ENCODE measurements at regions not wholly inside any gene's neighbourhood (a gene's known extent, or its start where the extent isn't known, plus 50 kb on each side); places are given as distances from the start of the nearest gene placed in this dataset.
A peak's percentile ranks its signal among the peaks of the same experiment; 100 is the strongest.

DNA sequence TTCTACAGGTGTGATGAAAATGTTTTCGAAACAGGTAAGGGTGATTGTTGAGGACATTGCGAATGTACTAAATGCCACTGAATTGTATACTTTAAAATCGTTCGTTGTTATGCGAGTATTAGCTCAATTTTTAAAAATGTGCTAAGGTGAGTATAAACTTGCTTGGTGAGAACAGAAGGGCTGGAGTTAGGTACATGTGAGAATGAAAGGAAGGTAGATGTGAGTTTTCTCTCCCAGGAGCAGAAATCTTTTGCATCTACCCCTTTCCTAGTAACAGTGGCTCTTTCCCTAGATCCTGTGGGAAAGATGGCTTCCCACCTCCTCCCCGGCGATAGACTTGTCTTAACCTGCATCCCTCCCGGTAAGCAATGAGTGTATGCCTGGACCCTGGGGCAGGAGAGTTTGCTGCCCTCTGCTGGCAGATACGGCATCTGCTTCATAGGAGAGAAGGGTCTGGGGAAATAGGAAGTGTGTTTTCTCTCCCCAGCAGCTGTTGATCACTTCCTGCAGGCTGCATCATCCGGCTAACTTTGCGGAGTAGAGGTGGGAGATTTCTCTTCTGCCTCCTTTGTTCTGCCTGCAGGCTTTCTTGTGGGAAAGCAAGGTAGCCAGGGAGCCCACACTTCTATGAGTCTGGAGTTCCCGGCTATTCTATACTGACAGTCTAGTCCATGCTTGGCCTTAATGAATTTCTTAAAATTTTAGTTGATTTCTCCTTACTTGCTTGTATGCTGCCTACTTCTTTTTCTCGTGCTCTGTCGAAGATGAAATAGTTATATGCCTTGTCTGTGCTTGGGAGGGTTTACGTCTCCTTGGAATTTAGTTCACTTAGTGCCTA, 373.3 kb upstream of the SEMA6A start:
- DNase-seq (ENCODE audit: low spot score) (peak; percentile 94), ATAC-seq (peak; percentile 100)
- peaks cover 34% of the 10 kb centered on the region for H3K4me1 Mint-ChIP-seq
- Histone ChIP-seq H3K4me3 (no peak overlapping the region), H3K27me3 (ENCODE audit: insufficient read depth) (no peaks in the 10 kb centered on the region), H3K4me1 (ENCODE audit: insufficient read depth) (peaks cover 40% of the 10 kb centered on the region), H3K9me2 (ENCODE audit: insufficient read depth) (no peaks in the 10 kb centered on the region), H3K79me2 (replicated peaks; ENCODE audit: insufficient read depth) (no peaks in the 10 kb centered on the region), H3K4me2 (no peak overlapping the region), H2AFZ (no peak overlapping the region), H3K36me3 (ENCODE audit: insufficient read depth) (no peaks in the 10 kb centered on the region), H4K20me1 (replicated peaks; ENCODE audit: insufficient read depth) (no peaks in the 10 kb centered on the region), H3K27ac (ENCODE audit: low read depth) (peak overlapping the region; percentile 87), H3F3A (replicated peaks; ENCODE audit: low read depth) (0 out of 2 replicates have a peak, but pooled peaks cover 12% of the 10 kb centered on the region)
- TF ChIP-seq ZNF114 (CRISPR knock-in tag; IDR thresholded peaks at IDR 0.05) (0 out of 2 replicates have a peak, but pooled peaks have one; percentile 60), EZH2phosphoT487 (IDR thresholded peaks at IDR 0.05; ENCODE audit: unreplicated experiment) (no peak), ZNF331 (CRISPR knock-in tag; IDR thresholded peaks at IDR 0.05; ENCODE audit: low read depth) (no peak), CREB1 (CRISPR knock-in tag; IDR thresholded peaks at IDR 0.05; ENCODE audit: low read depth) (no peak), POLR2AphosphoS5 (IDR thresholded peaks at IDR 0.05; ENCODE audit: low read depth) (no peak), NANOG (IDR thresholded peaks at IDR 0.05; ENCODE audit: borderline replicate concordance) (peak; percentile 14; the same call in 1 of the 2 replicates), JUNB (IDR thresholded peaks at IDR 0.05; ENCODE audit: unreplicated experiment) (no peak), CTCF (conservative IDR thresholded peaks at IDR 0.05; ENCODE audit: low read depth in 2 of 2) (peak; percentile 97 to 99), EZH2 (IDR thresholded peaks at IDR 0.05; ENCODE audit: low read depth, unreplicated experiment) (no peak), ZNF462 (CRISPR knock-in tag; IDR thresholded peaks at IDR 0.05) (peak; percentile 68), STAT1 (IDR thresholded peaks at IDR 0.05; ENCODE audit: unreplicated experiment) (no peak)
- TF ChIP-seq, protein P1, sequence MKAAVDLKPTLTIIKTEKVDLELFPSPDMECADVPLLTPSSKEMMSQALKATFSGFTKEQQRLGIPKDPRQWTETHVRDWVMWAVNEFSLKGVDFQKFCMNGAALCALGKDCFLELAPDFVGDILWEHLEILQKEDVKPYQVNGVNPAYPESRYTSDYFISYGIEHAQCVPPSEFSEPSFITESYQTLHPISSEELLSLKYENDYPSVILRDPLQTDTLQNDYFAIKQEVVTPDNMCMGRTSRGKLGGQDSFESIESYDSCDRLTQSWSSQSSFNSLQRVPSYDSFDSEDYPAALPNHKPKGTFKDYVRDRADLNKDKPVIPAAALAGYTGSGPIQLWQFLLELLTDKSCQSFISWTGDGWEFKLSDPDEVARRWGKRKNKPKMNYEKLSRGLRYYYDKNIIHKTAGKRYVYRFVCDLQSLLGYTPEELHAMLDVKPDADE (IDR thresholded peaks at IDR 0.05): peak; percentile 53
- TF ChIP-seq, protein P2, sequence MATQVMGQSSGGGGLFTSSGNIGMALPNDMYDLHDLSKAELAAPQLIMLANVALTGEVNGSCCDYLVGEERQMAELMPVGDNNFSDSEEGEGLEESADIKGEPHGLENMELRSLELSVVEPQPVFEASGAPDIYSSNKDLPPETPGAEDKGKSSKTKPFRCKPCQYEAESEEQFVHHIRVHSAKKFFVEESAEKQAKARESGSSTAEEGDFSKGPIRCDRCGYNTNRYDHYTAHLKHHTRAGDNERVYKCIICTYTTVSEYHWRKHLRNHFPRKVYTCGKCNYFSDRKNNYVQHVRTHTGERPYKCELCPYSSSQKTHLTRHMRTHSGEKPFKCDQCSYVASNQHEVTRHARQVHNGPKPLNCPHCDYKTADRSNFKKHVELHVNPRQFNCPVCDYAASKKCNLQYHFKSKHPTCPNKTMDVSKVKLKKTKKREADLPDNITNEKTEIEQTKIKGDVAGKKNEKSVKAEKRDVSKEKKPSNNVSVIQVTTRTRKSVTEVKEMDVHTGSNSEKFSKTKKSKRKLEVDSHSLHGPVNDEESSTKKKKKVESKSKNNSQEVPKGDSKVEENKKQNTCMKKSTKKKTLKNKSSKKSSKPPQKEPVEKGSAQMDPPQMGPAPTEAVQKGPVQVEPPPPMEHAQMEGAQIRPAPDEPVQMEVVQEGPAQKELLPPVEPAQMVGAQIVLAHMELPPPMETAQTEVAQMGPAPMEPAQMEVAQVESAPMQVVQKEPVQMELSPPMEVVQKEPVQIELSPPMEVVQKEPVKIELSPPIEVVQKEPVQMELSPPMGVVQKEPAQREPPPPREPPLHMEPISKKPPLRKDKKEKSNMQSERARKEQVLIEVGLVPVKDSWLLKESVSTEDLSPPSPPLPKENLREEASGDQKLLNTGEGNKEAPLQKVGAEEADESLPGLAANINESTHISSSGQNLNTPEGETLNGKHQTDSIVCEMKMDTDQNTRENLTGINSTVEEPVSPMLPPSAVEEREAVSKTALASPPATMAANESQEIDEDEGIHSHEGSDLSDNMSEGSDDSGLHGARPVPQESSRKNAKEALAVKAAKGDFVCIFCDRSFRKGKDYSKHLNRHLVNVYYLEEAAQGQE (IDR thresholded peaks at IDR 0.05; ENCODE audit: unreplicated experiment): no peak
- H3K4me3 Mint-ChIP-seq: no peak overlapping the region
- peaks cover 3% of the 10 kb centered on the region for H3K27me3 Mint-ChIP-seq (ENCODE audit: insufficient read depth, low read depth, poor library complexity)
- peak overlapping the region; percentile 74; the same call in 1 of the 2 replicates for H3K27ac Mint-ChIP-seq
- peaks cover 15% of the 10 kb centered on the region; the same call in 2 of the 3 replicates for H3K9me3 Mint-ChIP-seq
- H3K36me3 Mint-ChIP-seq (ENCODE audit: low read depth): peaks cover 16% of the 10 kb centered on the region

Measured in GM23338 (cell line).